IMR-90 (cell line): ENCODE measurements at regions not wholly inside any gene's neighbourhood (a gene's known extent, or its start where the extent isn't known, plus 50 kb on each side); places are given as distances from the start of the nearest gene placed in this dataset.

ENCODE experiments used
- CEBPB ChIP-seq: IDR thresholded peaks from 2 replicates; pipeline ENCODE4 v1.6.1; 2012; ENCODE audit warnings: low read depth, low read length, improper control_type of control experiment
- FOS ChIP-seq: fragments of 150-350 bp; IDR thresholded peaks from 2 replicates; pipeline ENCODE4 v1.6.1; 2016; ENCODE audit warnings: low read depth, low read length
- MAZ ChIP-seq: IDR thresholded peaks from 2 replicates; pipeline ENCODE4 v1.6.1; 2012; ENCODE audit warnings: low read depth, mild to moderate bottlenecking, low read length, improper control_type of control experiment, moderate library complexity, borderline replicate concordance
- NFE2L2 ChIP-seq: fragments of 150-350 bp; IDR thresholded peaks from 2 replicates; pipeline ENCODE4 v1.6.1; 2016; ENCODE audit warnings: low read depth, mild to moderate bottlenecking, low read length
- POLR2A ChIP-seq: IDR thresholded peaks from 2 replicates; pipeline ENCODE4 v1.6.1; 2012; ENCODE audit warnings: mild to moderate bottlenecking, low read depth, low read length
- RAD21 ChIP-seq: IDR thresholded peaks from 2 replicates; pipeline ENCODE4 v1.6.1; 2012; ENCODE audit warnings: low read length, improper control_type of control experiment
- RFX5 ChIP-seq: IDR thresholded peaks from 2 replicates; pipeline ENCODE4 v1.8.0; 2012; ENCODE audit warnings: low read depth, mild to moderate bottlenecking, low read length, moderate library complexity
- SMC3 ChIP-seq: fragments of 150-350 bp; IDR thresholded peaks from 2 replicates; pipeline ENCODE4 v1.6.1; 2016; ENCODE audit warnings: low read depth, mild to moderate bottlenecking, antibody characterized with exemption, low read length, moderate library complexity
- TF ChIP-seq, protein P1 (sequence below): conservative IDR thresholded peaks from 2 replicates; pipeline ENCODE4 v1.5.1; 2012; ENCODE audit warnings: mild to moderate bottlenecking, low read depth, low read length, improper control_type of control experiment
- TF ChIP-seq, protein P2 (sequence below): fragments of 150-350 bp; IDR thresholded peaks from 2 replicates; pipeline ENCODE4 v1.6.1; 2016; ENCODE audit warnings: low read depth, mild to moderate bottlenecking, low read length, moderate library complexity, borderline replicate concordance
- TF ChIP-seq, protein P3 (sequence below): fragments of 150-350 bp; IDR thresholded peaks from 2 replicates; pipeline ENCODE4 v1.6.1; 2017; ENCODE audit warnings: mild to moderate bottlenecking, antibody characterized with exemption, low read length, low read depth

DNA sequence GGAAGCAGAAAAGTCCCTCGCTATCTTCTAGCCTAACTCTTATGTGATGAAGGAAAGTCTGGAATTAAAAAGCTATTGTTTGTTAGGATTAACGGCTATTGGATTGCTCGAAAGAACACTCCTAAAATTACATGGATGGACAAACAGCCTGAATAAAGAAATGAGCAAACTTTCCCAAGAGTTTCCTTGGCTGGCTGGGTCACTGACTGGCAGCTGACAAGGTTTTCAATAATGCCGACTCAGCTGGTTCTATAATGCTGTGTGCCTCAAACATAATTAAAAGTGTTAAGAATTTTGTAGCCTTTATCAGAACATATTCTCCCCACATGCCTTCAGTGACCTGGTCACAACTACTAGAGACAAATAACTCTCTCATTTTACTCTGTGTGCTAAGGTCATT is 142.9 kb upstream of the ADAMTS9 start:
- TF ChIP-seq, protein P1, sequence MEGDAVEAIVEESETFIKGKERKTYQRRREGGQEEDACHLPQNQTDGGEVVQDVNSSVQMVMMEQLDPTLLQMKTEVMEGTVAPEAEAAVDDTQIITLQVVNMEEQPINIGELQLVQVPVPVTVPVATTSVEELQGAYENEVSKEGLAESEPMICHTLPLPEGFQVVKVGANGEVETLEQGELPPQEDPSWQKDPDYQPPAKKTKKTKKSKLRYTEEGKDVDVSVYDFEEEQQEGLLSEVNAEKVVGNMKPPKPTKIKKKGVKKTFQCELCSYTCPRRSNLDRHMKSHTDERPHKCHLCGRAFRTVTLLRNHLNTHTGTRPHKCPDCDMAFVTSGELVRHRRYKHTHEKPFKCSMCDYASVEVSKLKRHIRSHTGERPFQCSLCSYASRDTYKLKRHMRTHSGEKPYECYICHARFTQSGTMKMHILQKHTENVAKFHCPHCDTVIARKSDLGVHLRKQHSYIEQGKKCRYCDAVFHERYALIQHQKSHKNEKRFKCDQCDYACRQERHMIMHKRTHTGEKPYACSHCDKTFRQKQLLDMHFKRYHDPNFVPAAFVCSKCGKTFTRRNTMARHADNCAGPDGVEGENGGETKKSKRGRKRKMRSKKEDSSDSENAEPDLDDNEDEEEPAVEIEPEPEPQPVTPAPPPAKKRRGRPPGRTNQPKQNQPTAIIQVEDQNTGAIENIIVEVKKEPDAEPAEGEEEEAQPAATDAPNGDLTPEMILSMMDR, result no peak
- TF ChIP-seq RAD21 (no peak), POLR2A (no peak), SMC3 (no peak), NFE2L2 (no peak), MAZ (no peak), FOS (no peak), CEBPB (no peak), RFX5 (no peak)
- TF ChIP-seq, protein P2, sequence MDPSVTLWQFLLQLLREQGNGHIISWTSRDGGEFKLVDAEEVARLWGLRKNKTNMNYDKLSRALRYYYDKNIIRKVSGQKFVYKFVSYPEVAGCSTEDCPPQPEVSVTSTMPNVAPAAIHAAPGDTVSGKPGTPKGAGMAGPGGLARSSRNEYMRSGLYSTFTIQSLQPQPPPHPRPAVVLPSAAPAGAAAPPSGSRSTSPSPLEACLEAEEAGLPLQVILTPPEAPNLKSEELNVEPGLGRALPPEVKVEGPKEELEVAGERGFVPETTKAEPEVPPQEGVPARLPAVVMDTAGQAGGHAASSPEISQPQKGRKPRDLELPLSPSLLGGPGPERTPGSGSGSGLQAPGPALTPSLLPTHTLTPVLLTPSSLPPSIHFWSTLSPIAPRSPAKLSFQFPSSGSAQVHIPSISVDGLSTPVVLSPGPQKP, result no peak
- TF ChIP-seq, protein P3, sequence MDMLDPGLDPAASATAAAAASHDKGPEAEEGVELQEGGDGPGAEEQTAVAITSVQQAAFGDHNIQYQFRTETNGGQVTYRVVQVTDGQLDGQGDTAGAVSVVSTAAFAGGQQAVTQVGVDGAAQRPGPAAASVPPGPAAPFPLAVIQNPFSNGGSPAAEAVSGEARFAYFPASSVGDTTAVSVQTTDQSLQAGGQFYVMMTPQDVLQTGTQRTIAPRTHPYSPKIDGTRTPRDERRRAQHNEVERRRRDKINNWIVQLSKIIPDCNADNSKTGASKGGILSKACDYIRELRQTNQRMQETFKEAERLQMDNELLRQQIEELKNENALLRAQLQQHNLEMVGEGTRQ, result no peak
